ENCODE measurements at regions not wholly inside any gene's neighbourhood (a gene's known extent, or its start where the extent isn't known, plus 50 kb on each side); places are given as distances from the start of the nearest gene placed in this dataset.
"Not testable (repeated sequence)": the region's sequence is repeated elsewhere in the genome, so short reads cannot be mapped to it uniquely, and the experiment has no call there.

DNA sequence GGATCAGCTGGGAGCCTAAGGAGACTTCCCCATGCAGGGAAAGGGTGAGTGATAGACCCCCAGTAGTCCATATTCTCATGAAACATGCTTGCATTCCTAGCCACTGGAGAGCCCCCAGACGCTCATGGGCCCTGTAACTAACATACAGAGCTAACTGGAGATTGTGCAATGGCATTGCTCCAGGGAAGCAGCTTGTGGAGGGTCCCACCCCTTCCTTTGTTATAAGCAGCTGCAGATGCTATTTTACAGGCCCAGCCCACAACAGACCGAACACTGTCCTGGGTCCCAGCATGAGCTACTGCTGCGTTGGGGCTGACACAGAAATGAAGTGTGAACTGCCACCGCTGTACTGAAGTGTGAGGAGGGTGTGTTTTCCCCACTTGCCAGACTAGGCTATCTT lies 1465.7 kb upstream of the DIAPH2 start:
- DNase-seq, result no peak

DNA sequence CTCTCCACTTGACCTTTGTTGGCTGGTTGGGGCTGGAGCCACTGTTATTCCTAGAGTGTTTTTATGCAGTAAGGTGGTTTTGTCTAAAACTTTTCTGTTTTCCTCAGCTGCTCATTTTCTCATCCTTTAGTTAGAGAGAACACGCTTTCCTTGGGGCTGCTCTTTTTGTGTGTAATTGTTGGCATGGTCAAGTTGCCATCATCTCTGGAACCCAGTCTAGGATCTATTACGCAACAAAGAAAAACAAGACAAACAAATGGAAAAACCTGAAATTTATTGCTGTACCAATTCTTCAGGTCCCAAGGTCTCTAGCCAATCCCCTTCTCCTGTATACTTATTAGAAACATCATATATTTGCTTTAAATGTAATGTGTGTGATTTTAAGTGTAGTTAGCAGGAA lies 1436.3 kb upstream of the DIAPH2 start:
- DNase-seq, result no peak

DNA sequence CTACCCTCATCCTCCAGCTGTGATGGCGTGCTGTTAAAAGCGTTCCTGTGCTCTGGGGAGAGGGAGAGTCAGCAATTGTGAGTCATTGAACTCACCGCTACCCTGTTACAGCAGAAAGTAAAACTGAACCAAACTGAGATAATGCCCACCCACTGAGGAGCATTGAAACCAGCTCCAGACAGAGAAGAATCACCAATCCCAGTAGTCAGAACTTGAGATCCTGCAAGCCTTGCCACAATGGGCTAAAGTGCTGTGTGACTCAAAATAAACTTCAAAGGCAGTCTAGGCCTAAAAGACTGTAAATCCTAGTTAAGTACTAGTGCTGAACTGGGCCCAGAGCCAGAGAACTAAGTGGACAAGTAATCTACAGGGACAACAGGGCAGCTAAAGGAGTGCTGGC lies 1394.2 kb upstream of the DIAPH2 start:
- DNase-seq, result no peak

DNA sequence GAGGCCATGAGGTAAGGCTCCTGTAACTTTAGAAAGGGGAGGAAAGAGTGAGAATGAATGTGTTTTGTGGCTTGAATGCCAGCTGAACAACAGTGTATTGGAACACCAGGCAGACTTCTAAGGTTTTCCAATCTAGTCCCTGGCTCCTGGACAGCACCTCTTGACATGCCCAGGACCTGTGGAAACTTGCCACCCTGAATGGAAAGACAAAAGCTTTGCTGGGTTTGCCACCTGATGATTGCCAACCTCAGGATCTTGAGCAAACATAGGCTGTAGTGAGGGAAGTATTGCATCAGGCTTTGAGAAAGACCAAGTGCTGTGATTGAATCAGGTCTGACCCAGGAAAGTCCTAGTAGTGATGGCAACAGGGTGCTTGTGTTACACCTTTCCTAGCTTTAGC lies 1393.1 kb upstream of the DIAPH2 start:
- DNase-seq, result no peak

DNA sequence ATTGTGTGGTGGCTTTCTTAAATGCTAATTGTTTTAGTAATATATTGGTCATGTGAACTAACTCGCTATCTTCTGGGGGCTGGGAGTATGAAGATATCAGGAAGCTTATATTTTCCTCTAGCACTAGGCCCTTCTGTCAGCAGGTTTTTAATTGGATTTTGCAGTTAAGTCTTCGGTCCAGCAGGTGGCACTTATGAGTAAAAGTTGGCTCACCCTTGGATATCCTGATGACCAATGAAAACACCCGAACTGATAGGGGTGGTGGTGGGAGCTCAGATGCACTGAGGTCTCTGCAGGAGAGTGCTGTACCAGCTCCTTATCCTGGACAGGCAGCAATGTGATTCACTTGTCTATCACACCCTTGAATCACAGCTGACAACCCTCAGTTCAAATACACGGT lies 1365.8 kb upstream of the DIAPH2 start:
- DNase-seq, result no peak

DNA sequence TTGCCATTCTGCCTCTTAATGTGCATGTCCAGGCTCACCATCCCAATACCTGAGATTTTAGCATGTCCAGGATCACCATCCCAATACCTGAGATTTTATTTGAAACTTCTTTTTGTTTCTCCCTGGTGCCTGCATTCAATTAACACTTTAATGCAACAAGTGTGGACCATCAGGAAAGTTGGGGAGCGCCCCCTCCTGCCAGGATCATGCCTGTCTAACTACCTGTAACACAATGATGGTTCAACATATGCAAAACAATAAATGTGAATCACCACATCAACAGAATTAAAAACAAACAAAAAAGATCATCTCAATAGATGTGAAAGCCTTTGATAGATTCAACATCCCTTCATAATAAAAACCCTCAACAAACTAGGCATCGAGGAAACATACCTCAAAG lies 1359.5 kb upstream of the DIAPH2 start:
- no peak for DNase-seq

DNA sequence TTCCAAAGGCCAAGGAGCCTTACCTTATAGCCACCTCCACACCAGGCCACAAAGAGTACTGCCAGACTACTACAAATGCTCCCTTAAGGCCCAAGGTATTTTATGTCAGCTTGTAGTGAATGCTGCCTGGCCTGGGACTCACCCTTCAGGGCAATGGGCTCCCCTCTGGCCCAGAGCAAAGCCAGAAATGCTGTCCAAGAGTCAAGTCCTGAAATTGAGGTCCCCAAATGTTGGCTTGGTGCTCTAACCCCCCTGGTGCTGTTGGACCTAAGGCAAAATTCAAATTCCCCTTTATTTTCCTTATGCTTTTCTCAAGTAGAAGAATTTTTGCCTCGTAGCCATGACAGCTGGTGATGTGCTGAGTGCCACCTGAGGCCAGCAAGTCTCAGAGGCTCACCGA lies 1354.3 kb upstream of the DIAPH2 start:
- no peak for DNase-seq

DNA sequence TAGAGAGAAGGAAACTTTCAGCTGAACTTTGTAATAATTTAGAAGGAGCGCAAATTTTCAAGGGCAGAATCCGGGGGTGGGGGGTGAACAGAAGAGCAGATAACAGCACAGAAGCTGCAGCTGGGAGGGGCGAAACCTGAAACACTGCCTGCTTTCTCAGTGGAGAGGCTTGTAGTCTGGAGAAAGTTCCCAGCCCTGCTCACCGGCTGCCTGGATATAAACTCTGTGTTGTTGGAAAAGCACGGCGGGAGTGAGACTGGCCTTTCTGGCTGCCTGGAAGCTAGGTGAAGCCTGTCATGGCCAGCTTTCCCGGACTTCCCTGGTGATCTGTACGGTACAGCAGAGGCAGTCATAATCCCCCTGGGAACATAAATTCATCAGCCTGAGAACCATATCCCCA lies 1352.1 kb upstream of the DIAPH2 start:
- DNase-seq, result no peak

DNA sequence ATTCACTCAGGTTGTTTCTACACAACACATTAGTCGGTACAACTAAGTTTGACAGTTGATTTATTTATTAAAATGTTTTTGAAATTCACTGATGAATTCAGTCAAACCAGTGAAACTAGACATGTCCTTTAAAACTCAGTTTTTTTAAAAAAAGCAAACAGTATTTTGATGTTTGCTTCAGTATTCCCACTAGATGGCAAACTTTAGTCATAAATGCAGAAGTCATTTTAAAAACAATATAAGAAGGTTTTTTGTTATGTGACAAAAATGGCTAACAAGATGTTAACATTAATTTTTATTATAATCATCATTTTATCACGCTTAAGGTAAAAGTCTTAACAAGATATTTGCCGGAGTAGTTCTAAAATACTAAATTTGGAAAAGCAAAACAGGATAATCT lies 1337.8 kb upstream of the DIAPH2 start:
- no peak for DNase-seq

DNA sequence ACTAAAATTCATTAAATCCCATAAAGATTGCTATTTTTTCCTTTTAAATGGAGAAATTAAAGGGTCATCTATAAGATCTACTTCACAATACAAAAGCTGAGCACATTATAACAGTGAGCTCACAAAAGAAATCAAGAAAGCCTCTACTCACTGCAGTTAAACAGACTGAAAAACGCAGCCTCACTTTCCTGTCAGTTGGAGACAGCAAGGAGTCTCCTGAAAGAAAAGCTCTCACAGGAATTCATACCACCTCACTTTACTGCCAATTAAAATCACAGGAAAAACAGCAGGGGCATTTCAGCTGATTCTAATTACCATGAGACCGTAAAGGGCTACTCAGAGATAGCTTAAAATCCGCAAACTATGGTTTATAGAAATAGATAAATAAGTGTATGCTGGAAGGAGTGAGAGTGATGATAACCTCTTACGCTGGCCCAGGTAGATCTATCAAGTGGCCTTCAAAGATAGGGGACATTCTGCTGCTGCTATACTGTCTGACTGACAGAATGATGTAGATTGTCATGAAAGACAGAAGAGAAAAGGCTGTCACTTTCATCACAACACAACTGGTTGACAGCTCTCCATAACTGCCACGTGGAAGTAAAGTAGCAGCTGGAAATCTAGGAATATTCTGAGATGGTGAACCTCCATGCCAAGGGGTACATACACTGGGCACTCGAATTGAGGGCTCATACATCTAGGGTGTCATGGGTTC lies 1333.7 kb upstream of the DIAPH2 start:
- no peak for DNase-seq

DNA sequence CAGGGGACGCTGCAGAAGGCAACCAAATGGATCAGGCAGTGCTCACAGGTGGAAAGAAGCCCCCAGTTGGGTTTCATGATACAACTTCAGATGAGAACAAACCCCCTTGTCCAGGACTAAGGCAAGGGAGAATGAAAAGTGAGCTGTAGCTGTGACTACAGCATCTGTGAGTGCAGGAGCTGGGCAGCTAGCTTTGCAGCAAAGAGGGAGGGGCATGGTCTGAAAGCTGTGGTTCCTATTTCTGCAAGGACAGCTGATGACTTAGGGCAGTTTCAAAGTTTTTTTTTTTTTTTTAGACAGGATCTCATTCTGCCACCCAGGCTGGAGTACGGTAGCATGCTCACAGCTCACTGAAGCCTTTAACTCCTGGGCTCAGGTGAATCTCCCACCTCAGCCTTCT lies 1317.4 kb upstream of the DIAPH2 start:
- no peak for DNase-seq

DNA sequence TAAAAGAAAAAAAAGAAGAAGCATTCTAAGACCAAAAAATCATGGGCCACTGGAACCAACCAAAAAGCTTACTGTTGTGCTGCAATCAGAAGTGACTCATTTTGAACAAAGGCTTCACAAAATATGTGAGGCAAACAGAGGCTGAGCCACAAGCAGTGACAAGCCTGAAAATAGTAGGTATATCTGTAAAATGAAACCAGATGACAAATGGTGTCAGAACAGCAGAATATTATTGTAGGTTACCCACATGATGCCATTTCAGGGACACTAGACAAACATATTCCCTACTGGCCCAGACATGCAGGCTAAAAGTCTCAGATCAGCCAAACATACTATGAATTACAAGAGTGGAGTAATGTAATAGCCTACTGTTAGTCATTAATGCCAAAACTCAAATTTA lies 1301.8 kb upstream of the DIAPH2 start:
- DNase-seq, result no peak

DNA sequence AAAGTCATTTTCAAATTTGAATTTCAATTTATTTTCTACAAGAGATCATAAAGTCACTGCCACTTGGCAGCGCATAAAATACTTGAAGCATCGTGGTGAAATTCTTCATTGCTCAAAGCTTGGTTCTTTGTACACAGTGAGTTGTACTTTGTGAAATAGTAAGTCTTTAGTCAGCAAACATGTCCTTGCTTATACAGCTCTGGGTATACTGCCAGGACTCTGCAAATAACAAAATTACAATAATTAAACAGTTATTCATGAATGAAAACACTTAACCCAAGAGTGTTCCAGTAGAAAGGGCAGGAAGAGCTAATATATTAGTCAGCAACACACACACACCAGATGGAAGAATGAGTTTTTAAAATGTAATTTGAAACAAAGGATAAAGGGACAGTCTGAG lies 1300.9 kb upstream of the DIAPH2 start:
- DNase-seq, result no peak

DNA sequence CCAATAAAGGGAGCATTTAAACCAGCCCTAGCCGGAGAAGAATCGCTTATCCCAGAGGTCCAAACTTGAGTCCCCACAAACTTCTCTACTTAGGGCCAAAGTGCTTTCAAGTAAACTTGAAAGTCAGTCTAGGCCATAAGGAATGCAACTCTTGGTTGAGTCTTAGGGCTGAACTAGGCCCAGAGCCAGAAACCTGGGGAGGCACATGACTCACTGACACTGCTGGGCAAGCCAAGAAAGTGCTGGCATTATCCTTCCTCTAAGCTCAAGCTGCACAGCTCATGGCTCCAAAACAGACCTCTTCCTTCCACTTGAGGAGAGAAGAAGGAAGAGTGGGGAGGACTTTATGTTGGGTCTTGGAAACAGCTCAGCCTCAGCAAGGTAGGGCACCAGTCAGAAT lies 1257.3 kb upstream of the DIAPH2 start:
- no peak for DNase-seq

DNA sequence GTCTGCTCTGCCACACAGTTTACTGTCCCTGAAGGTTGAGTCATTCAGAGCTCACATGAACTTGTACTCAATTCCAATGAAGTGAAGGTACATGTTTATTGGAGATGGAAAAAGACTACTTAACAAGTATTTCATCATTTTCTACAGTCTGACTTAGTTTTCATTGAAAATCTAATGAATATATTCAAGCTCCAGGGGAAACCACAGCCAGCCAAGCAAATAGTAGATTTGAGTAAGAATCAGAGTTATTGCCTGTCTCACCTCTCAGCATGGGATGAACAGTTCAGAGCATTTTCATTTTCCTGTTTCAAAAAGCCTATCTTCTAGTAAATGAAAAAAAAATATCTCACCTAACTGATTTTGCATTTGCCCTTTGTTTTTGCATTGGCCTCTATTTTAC lies 1249.4 kb upstream of the DIAPH2 start:
- DNase-seq, result no peak

DNA sequence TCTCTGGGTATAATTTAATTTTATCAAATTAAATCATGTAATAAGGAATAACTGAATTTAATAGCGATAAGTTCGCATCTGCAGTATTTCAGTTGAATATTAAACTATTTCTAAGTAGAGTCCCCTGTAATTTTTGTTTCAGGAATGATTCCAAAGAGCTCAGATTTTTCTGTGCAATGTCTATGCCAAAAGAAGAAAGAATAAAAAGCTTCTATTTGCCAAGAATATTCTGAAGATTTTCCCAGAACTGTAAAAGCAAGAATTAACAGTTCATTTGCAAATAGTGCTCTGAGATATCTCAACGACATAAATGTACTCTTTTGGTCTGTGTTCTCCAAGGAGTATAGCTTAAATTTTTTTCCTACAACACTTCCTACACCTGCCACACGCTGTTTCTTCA lies 1242.8 kb upstream of the DIAPH2 start:
- DNase-seq, result no peak

DNA sequence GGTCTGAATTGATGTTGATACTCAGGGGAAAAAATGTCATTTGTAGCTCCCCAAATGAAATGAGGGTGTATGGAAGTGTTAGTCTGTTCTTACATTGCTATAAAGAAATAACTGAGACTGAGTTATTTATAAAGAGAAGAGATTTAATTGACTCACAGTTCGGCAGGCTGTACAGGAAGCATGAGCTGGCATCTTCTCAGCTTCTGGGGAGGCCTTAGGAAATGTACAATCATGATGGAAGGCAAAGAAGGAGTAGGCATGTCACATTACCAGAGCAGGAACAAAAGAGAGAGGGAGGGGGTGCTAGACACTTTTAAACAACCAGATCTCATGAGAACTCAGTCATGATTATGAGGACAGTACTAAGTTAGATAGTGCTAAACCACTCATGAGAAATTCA lies 1199.9 kb upstream of the DIAPH2 start:
- no peak for DNase-seq

DNA sequence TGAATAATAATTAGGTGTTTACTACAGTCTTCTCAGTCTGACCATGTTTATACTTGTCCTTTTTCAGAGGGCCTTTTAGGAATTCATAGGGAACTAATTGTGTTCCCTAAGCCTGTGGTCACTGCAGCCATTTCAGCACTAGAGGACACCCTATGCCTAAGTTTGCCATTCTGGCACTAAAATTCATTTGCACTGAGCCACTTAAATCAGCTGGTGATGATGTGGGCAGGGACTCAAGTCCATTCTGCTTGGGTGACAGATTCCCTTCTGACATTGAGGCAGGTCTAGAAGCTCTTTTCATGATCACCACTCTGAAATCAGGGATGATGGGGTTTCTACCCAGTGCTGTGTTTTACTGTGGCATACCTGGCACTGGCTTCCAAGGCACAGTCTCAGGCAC lies 1178.9 kb upstream of the DIAPH2 start:
- DNase-seq, result no peak

DNA sequence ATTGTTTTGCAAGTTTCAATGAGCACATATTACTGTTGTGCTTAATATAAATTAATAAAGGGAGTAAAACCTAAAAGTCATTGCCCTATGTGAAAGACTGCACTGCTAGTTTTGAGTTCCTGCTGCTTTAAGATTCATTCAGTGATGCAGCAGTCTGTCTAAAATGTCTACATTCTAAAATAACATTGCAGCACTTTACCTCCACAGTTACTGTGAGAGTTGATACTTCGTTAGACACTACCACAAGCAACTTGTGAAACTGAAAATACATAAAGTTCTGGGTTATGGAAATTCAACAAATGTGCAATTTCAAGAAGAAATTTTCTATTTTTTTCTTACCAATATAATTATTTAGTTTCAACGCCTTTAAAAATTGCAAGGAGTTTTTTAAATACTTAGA lies 1175.2 kb upstream of the DIAPH2 start:
- no peak for DNase-seq

DNA sequence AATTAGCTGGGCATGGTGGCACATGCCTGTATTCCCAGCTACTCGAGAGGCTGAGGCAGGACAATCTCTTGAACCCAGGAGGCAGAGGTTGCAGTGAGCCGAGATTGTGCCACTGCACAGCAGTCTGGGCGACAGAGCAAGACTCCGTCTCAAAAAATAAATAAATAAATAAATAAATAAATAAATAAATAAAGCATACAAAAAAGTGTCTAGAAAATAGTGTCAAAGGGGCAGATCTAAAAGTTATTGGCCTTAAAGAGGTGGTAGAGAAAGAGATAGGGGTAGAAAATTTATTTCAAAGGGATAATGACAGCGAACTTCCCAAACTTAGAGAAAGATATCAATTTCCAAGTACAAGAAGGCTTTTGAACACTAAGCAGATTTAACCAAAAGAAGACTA lies 1160.6 kb upstream of the DIAPH2 start:
- DNase-seq, result not testable (repeated sequence)

DNA sequence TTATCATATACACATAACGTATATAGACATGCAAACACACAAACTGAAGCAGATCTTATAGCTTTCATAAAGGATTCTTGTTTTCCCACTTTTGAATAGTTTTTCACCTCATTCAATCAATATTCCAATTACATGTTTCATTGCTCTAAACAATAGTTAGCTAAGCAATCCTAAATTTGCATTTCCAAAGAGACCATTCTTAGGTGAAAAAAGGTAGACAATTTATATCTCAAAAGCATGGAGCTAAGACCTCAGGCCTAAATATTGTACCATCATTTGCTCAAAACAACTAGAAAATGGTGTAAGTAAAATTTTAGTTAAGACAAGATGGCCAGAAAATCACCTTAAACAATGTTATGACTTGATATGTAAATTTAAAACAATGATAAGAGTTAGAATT lies 1148.5 kb upstream of the DIAPH2 start:
- DNase-seq, result no peak

DNA sequence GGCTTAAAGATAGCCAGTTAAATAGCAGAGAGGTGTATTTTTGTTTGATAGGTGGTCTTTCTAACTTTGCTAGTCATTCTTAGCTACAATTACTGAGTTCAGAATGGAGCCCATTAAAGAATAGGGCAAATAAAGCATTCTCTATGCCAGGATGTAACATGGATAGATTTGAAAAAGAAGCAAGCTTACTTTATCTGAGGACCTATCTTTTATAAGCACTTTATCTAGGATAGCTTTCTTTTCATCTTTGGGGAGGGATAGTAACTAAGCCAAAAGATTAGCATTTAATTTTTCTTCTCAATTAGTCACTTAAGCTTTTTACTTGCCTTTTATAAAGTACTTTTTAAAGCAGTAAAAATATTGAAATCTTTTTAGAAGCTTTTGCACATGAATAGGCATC lies 1148.0 kb upstream of the DIAPH2 start:
- no peak for DNase-seq

DNA sequence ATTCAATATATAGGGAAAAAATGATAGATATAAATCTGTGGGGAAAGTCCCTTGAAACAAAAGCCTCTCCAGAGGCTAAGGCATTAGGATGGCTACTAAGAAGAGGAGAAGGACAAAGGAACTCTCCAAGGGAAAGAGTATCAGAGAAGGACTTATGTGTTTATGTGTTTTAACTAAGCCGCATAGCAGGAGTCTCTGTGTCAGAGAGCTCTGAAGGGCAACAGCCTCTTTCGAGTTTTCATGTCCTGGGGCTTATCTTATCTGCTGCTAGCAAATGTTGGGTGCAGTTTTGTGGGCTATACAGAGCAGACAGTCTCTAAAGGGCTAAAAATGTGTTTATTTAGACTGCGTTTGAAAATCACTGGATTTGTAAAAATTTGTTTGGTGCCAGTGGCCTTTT lies 1145.6 kb upstream of the DIAPH2 start:
- DNase-seq, result no peak

DNA sequence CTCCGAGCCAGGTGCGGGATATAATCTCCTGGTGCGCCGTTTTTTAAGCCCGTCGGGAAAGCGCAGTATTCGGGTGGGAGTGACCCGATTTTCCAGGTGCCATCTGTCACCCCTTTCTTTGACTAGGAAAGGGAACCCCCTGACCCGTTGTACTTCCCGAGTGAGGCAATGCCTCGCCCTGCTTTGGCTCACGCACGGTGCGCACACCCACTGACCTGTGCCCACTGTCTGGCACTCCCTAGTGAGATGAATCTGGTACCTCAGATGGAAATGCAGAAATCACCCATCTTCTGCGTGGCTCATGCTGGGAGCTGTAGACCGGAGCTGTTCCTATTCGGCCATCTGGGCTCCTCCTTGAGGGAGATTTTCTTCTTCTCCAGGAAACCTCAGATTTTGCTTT lies 1135.1 kb upstream of the DIAPH2 start:
- not testable (repeated sequence) for DNase-seq

DNA sequence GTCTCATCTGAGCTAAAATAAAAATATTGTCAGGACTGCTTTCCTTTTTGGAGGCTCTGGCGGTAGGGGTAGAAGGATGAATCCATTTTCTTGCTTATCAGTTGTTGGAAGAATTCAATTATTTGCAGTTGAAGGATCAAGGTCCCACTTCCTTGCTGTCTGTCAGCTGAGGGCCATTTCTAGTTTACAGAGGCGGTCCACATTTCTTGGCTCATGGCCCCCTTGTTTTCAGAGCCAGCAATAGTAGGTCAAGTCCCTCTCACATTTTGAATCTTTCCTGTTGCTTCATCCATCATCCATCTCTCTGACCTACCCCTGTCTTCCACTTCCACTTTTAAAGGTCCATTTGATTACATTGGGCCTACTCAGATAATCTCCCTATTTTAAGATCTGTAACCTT lies 1099.3 kb upstream of the DIAPH2 start:
- DNase-seq, result no peak

DNA sequence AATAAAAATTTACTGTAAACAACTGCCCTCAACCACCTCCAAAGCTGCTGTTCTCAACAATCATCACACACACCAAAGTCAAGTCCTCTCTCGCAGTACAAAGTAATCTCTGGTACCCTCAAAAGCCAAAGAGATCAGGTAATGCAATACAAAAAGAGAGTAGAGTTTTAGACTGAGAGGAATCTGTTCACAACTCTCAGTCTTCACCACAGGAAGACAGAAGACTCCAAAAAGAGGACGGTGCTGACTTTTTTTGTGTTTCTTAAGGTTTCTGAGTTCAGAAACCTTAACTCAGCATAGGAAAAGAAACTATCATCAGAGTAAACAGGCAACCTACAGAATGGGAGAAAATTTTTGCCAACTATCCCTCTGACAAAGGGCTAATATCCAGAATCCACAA lies 1072.3 kb upstream of the DIAPH2 start:
- DNase-seq, result no peak

All from inflammatory macrophage treated with lipopolysaccharide for 4 hours (primary cell).